GM19351 (cell line): ENCODE measurements at regions not wholly inside any gene's neighbourhood (a gene's known extent, or its start where the extent isn't known, plus 50 kb on each side); places are given as distances from the start of the nearest gene placed in this dataset.
"Not testable (repeated sequence)": the region's sequence is repeated elsewhere in the genome, so short reads cannot be mapped to it uniquely, and the experiment has no call there.

Source experiments
- ATAC-seq: cut with Tn5 transposase; IDR thresholded peaks from one replicate; pipeline ENCODE4 v1.9.1; 2021; ENCODE audit warnings: mild to moderate bottlenecking, moderate library complexity; ENCODE audit not compliant: unreplicated experiment

- ATAC-seq: not testable (repeated sequence)
Measured at GRCh38 chr3:35296944-35297343, 342.4 kb upstream of the ARPP21 start.

DNA sequence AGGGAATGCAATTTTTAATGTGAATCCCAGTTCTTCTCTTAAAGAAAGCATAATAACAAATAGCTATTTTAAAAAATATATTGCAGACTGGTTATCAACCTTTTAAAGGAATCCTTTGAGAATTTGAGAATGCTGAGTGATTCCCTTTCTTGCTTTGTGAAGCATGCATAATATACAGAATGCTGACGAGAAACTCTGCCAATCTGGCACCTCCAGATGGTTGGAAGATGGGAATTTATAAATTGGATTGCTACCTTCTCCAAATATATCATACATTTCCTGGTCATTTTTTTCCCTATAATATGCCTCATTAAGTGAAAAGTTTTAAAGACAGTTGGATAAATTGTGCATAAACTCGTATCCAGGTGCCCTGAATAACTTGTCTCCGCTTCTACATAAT, 333.9 kb upstream of the ARPP21 start:
- no peak for ATAC-seq

- ATAC-seq: no peak
Measured at GRCh38 chr3:35307296-35307695, 332.0 kb upstream of the ARPP21 start.

DNA sequence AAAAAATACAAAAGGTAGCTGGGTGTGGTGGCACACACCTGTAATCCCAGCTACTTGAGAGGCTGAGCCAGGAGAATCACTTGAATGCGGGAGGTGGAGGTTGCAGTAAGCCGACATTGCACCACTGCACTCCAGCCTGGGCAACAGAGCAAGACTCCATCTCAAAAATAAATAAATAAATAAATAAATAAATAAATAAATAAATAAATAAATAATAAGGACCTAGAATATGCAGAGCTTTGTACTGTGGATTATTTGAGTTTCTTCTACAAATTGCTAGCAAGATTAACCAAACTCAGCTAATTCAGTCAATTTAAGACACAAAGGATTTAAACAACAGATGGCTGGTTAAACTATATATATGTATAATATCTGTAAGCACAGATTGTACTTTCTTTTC, 322.5 kb upstream of the ARPP21 start:
- ATAC-seq: not testable (repeated sequence)

GRCh38 chr3:35320646-35321407, 318.5 kb upstream of the ARPP21 start:
- no peak for ATAC-seq

DNA sequence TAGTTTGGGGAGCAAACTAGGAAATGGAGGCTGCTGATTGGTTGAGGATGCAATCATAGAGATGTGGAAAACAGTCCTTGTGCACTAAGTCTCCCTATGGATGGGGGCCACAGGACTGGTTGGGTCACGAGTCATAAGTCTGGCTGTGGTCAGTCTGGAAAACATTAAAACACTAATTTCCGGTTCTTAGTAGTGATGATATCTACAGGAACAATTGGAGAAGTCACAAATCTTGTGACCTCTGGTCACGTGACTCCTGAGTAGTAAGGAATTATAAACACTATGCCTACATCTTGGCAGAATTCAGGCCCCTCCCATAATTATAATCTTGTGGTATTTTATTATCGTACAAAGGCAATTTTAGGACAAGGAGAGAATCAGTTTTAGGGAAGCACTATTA, 317.3 kb upstream of the ARPP21 start:
- no peak for ATAC-seq

DNA sequence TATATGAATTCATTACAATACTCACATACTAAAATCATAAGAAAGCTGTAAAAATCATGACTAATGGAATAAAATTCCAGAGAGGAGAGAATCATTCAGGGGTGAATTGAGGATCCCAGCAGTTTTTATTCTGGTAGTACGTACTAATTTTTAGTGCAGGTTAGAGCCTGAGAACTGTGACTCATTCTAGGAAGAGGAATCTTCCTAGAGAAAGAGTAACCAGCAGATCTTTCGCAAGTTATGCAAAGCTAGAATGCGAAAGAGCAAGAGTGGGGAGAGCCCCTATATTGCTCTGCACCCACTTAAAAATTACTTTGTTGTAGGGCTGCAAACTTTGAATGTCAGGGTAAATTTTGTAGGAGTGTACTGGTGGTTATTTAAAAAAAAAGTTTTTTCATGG, 303.6 kb upstream of the ARPP21 start:
- ATAC-seq: no peak

GRCh38 chr3:35336601-35337000, 302.7 kb upstream of the ARPP21 start:
- no peak for ATAC-seq

DNA sequence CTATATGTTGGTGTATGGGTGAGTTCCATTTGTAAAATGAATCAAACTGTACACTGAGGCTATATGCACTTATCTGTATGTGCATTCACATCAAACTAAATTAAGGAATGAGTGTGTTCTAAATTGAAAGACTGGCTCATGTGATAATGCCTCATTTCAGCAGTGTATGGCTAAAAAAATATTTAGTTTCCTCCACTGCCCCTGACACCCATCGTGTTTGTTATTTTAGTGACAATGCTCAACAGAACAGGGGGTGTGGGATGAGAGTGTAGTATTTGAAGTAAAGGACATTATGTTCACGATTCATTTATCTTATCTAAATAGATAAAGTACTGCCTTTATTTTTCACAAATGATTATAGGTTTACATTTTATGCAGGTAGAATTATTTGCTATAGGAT, 301.1 kb upstream of the ARPP21 start:
- ATAC-seq: no peak

GRCh38 chr3:35380196-35380595, 259.1 kb upstream of the ARPP21 start:
- ATAC-seq: no peak

GRCh38 chr3:35383216-35383615, 256.1 kb upstream of the ARPP21 start:
- ATAC-seq: no peak

GRCh38 chr3:35383719-35384555, 255.4 kb upstream of the ARPP21 start:
- no peak for ATAC-seq

GRCh38 chr3:35385271-35385670, 254.1 kb upstream of the ARPP21 start:
- no peak for ATAC-seq

DNA sequence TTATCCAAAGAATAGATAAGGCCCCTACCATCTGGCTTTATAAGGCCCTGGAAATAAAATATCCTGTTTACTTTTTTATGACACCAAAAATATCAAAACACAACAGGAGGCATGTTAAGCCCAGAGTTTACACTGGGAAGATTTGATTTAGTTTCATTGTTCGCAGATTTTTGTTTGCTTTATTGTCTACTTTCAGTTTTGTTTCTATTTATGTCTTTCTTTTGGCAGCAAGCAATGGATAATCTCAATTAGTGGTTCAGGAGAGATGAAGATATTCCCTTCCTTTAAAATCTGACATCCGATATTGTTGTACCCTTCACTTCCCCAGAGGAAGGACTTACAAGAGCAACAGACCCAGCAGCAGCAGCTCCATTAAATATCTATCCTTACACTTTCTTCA, 249.4 kb upstream of the ARPP21 start:
- ATAC-seq: no peak

DNA sequence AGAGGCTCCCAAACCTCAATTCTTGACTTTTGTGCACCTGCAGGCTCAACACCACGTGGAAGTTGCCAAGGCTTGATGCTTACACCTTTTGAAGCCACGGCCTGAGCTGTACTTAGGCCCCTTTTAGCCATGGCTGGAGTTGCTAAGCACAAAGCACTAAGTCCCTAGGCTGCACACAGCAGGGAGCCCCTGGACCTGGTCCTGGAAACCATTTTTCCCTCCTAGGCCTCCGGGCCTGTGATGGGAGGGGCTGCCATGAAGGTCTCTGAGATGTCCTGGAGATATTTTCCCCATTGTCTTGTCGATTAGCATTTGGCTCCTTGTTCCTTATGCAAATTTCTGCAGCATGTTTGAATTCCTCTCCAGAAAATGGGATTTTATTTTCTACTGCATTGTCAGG, 247.1 kb upstream of the ARPP21 start:
- no peak for ATAC-seq

DNA sequence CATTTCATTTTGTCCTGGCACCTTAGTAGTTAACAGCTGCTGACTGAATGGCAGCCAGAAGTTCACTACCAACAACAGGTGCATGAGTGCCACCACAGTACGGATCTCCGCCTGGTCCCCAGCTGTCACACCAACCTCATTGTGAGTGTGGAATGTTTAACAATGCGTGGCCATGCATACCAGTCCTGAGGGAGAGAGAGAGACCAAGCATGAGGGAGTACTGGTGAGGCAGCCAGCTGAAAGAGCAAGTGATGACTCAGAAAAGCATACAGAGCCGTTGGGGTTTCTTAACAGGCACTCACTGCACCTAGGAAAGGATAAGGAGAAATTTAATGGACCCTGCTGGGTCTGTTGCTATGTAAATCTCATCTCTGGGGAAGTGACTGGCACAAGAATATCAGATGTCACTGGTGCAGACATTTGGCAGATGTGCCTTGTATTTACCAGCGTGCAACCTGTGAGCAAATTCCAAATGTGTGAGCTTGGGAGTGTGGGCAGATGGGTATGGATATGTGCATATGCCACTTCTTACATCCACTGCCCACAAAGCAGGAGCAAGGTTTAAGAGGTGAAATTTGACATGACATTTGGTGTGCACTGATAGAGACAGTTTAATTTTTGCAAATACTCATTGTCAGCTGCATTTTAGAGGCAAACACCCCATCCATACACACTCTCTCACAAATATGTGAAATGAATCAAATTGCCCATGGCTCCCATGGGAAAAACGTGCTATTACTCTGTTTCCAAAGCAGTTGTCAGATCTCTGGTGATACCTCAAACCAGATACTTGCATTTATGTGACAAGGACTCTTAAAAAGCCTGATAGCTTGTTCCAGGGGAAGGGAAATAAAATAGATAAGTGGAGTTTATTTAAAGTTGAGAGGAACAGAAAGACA, 245.2 kb upstream of the ARPP21 start:
- ATAC-seq: no peak

- no peak for ATAC-seq
Measured at GRCh38 chr3:35394905-35395304, 244.4 kb upstream of the ARPP21 start.

GRCh38 chr3:35401671-35402070, 237.7 kb upstream of the ARPP21 start:
- no peak for ATAC-seq

GRCh38 chr3:35404571-35404970, 234.8 kb upstream of the ARPP21 start:
- ATAC-seq: no peak

DNA sequence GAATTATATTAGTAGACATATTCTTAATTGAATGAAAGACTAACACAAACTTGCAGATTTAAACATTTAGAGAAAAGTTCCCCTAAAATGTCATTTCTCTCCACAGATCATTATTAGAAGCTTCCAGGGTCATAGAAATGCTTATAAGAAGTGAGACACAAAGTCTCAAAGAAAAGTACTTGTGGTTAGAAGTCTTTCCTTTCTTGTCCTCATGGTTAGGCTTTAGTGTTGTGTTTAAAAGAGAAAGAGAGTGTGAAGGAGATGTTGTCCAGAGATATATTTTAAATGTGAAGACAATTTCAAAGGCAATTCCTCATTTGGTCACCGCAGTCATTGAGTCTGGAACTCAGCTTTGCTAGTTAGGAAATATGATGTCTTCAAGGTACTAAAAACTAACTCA, 230.4 kb upstream of the ARPP21 start:
- no peak for ATAC-seq

GRCh38 chr3:35409991-35410390, 229.3 kb upstream of the ARPP21 start:
- ATAC-seq: no peak
